UCSD-AML1 (cell line): ENCODE measurements at regions not wholly inside any gene's neighbourhood (a gene's known extent, or its start where the extent isn't known, plus 50 kb on each side); places are given as distances from the start of the nearest gene placed in this dataset.

Experiments used
- DNase-seq: peaks from one replicate; lab custom pipeline; 2025; ENCODE audit not compliant: unreplicated experiment; lab: John Stamatoyannopoulos, UW

GRCh38 chr4:58216461-58216860 is 1106.3 kb upstream of the IGFBP7 start:
- no peak for DNase-seq

- no peak for DNase-seq
Observed at GRCh38 chr4:58214376-58214775, 1104.2 kb upstream of the IGFBP7 start.

DNA sequence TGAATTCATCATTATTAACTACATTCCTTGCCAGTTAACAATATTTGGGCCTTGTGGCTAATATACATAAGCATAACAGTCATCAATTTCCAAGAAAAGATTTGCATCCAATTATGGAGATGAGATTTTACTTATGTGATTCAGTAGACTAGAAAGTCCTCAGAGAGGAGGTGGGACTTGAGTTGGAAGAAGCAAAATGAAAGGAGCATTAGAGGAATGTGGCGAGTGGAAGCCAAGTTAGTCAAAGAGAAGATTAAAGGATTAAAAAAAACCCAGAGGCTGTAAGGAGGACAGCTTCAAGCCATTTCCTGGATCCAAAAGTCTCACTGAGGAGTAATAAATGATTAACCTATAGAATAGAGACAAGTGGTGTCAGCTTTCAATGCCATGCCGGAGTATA is 1099.4 kb upstream of the IGFBP7 start:
- DNase-seq = no peak

- no peak for DNase-seq
Observed at GRCh38 chr4:58209001-58209400, 1098.8 kb upstream of the IGFBP7 start.

DNA sequence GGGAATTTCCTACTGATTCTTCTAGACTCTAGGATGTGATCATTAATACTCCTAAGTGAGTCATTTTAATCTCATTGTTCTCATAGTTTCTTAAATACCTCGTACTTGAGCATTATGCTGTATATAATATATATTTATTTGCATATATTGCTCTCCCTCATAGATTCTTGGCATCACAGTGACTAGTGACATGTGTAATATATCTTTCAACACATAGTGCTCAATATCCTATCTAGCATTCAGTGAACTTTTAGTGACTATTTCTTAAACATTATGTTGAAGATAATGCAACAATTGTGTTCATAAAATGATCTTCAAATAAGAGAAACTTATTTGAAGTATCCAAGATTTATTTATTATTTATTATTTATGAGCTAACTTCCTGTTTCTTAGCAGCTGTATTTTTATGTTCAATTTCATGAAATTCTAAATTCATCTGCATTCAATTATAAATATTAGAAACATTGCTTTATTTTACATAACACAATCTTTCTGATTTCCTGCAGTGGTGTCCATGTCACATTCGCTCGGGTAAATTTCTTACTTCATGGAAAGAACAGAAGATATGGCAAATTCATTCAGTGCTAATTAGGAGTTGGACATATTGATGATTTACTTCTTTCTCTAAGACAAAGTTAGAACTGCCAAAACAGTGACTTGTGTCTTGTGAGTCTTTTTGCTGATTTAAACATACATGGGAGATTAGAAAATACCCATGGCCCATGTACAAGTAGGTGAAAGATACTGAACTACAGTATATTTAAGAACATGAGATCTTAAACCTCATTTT is 1095.5 kb upstream of the IGFBP7 start:
- no peak for DNase-seq

DNA sequence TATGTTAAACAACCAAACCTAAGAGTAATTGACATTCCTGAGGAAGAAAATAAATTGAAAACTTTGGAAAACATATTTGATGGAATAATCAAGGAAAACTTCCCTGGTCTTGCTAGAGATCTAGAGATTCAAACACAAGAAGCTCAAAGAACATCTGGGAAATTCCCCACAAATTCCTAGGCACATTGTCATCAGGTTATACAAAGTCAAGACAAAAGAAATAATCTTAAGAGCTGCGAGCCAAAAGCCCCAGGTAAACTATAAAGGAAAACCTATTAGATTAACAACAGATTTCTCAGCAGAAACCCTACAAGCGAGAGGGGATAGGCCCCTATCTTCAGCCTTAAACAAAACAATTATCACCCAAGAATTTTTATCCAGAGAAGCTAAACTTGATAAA is 1082.0 kb upstream of the IGFBP7 start:
- DNase-seq = no peak

- no peak for DNase-seq
Observed at GRCh38 chr4:58191109-58191508, 1080.9 kb upstream of the IGFBP7 start.

DNA sequence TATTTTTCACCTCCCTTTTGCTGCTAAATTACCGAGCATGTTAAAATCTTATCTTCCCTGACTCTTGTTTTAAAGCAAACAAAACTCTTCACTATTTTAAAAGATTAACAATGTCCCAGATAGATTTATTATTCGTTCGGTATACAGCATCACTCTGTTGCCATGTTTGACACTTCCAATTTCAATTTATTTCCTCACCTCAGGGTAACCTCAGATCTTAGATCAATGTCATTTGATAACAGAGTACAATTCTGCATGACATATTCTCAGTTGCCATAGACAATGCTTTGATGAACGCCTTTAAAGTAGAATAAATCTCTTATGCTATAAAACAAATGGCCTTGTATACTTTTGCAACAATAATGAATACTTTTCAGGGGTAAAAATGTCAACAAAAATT is 1078.1 kb upstream of the IGFBP7 start:
- DNase-seq = no peak

- DNase-seq = no peak
Observed at GRCh38 chr4:58175024-58175423, 1064.8 kb upstream of the IGFBP7 start.

GRCh38 chr4:58166490-58166889 is 1056.3 kb upstream of the IGFBP7 start:
- no peak for DNase-seq

DNA sequence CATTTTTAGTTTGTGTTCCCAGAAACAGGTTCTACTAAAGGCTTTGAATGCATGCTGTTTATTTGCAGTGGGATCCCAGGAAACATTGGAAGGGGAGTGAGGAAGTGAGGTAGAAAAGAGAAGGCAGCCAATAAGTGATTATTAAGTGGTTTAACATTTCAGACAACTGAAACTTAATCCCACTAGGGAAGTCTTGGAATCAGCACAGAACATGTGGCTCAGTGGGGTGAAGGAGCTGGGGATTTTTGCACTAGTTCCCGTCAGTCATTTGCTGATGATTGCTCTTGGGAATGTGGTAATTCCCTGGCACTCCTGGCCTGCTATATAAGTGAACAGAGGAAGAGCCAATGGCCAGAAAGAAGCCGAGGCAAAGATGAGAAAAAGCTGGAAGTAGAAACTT is 1053.0 kb upstream of the IGFBP7 start:
- no peak for DNase-seq

DNA sequence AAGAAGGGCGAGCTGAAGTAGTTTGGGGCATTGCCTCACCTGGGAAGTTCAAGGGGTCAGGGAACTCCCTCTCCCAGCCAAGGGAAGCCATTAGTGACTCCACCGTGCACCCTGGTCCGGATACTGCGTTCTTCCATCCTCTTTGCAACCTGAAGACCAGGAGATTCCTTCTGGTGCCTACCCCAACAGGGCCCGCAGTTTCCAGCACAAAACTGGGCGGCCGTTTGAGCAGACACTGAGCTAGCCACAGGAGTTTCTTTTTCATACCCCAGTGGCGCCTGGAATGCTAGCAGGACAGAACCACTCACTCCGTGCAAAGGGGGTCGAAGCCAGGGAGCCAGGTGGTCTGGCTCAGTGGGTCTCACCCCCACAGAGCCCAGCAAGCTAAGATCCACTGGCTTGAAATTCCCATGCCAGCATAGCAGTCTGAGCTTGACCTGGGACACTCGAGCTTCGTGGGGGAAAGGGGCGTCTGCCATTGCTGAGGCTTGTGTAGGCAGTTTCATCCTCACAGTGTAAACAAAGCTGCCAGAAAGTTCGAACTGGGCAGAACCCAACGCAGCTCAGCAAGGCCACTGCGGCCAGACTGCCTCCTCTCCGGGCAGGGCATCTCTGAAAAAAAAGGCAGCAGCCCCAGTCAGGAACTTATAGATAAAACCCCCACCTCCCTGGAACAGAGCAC is 1039.4 kb upstream of the IGFBP7 start:
- no peak for DNase-seq

DNA sequence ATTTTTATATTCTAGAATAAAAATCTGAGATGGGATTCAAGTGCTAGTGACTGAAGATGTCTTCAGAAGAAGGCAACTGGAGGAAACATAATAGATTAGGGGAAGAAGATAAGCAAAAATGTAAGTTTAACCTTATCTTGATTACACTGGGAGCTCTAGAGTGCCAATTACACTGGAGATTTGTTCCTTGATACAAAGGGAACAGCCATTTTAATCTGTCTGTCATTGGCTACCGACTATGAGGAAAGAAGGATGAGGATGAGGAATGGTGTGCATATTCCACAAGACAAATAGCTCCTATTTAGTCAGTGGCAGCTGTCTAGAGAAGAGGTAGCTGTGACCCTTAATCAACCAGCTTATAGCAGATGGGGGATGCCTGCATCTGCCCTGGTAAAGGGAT is 1034.5 kb upstream of the IGFBP7 start:
- no peak for DNase-seq

DNA sequence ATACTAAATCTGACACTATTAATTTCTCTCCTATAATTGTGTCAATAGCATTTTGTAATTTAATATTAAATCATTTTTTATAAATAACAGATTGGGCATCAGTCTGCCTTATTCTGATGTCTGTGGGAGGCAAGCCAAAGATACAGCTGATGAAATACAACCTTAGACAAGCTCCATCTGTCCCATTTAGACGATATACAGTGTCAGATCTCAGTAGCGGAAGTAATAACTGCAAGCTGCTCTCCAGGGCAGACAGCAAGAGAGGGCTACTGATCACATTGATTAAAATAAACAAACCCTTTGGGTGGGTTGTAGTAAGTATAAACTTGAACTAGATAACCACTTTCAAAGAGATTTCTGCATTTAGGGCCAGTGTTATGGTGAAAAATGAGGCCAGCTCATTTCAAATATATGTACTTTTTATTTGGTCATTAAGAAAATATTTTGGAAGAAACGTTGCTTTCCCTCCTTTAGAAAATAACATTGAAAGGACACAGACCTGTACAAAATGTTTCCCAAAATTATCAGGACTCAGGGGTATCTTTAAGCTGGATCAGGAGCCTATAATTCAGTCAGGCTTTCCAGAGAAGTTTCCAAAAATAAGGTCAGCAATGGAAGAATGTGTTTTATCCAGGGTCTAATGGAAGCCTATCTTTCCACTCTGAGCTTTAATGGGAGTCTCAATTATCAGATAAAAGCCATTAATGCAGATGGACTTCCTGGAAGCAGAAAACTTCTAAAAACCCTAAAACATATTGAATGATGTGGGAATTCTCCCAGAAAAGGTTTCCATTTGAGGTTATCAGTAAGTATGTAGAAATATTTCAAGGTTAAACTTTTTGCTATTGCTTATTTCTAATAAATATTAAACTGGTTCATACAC is 1028.8 kb upstream of the IGFBP7 start:
- DNase-seq = no peak

DNA sequence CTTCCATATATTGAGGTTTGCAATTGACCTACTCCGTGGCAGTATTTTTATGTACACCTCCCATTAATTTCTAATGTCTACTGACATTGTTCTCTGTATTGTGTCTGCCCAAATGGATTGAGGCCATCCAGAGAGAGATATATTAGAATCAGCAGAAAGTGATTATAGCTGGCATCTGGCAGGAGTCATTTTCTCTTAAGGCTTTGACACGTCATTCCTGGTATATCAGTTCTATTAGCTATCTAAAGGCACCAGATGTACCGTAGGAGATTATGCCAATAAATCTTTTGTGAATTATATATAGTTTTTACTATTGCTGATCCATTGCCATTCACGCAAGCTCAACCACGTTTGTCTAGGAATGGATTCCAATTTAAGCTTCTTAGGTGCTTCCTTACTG is 1026.4 kb upstream of the IGFBP7 start:
- DNase-seq = no peak

DNA sequence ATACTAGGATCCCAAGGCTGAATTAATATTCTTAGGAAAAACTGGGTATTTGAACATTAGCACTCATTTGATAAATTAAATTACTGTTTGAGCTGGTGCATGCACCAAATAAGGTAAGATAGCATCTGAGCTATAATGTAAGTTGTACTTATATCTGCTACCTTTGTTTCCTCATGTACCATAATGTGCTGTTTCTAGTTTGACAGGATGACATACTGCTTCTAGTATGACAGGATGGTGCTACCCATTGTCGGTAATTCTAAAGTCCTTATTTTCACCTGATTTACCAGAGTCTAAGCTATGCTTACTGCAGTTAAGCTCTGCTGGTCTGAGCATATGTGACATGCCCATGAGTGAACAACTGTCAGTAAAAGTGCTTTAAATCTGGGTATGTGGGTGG is 1017.5 kb upstream of the IGFBP7 start:
- no peak for DNase-seq

DNA sequence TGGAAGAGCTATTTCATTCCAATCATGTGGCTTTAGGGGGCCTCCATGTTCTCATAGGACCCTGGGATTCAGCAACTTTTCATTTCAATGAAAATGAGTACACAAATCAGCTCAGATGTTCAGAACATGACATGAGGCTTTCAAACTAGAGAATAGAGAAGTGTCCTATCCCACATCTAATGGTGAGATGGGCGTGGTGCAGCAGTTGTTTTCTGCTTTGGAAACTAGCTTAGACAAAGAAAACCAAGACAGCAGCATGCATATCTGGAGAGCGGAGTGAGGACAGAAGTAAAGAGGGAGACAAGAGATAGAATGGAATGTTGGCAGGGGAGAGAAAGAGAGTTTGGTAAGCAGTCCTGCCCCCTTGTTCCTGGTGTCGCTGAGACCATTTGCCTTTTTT is 1009.1 kb upstream of the IGFBP7 start:
- no peak for DNase-seq

GRCh38 chr4:58113126-58113525 is 1002.9 kb upstream of the IGFBP7 start:
- no peak for DNase-seq

DNA sequence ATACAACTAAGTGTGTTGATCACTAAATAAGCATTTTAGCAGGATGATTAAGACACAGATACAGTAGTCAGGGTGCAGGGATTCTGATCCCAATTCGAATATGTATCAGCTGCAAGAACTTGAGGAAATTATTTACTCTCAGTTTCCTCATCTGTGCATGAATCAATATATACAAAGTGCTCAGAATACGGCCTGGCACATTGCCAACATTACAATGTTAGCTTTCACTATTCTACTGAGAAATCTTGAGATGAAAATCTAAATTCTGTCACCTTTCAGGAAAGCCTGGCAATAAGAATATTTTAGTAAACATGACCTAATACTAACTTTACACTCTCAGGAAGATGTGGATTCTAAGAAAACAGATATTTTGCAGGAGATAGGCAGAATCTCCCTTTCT is 1001.6 kb upstream of the IGFBP7 start:
- no peak for DNase-seq

GRCh38 chr4:58093352-58093751 is 983.2 kb upstream of the IGFBP7 start:
- DNase-seq = peak; percentile 5

GRCh38 chr4:58090539-58090938 is 980.4 kb upstream of the IGFBP7 start:
- no peak for DNase-seq

DNA sequence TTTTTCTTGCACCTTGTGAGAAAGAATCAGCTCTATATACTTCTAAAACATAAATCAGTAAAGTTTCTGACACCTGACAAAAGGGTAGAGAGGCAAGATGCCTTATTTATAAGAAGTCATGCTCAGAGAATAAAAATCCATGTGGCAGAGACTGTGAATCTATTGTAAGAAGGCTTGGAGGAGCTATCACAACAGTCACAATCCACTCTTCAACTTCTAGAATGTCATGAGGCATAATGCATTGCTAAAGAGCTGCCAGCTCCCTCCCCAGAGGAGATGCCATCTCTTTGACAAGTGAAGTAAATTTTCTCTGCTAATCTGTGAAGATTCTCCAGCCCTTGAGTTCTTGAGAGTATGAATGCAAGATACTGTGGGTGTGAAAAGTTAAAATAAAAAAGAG is 971.2 kb upstream of the IGFBP7 start:
- no peak for DNase-seq
